Suprapubic skin (tissue), 3 donors: ENCODE measurements at regions not wholly inside any gene's neighbourhood (a gene's known extent, or its start where the extent isn't known, plus 50 kb on each side); places are given as distances from the start of the nearest gene placed in this dataset.

Experiments
- EP300 ChIP-seq: sonication (generic); formaldehyde crosslinking; IDR thresholded peaks from one replicate; pipeline ENCODE4 v1.6.1; 2017; ENCODE audit warnings: antibody characterized with exemption
- POLR2A ChIP-seq, 2 donors: fragments of 450-650 bp; IDR thresholded peaks; one replicate each; pipeline ENCODE4 v1.6.1; 2017; ENCODE audit warnings: antibody characterized with exemption in 2 of 2, mild to moderate bottlenecking in 2 of 2, moderate library complexity in 2 of 2
- TF ChIP-seq, protein P1 (sequence below), 2 donors: fragments of 200-600 bp in 1 of 2; fragments of 450-650 bp in 1 of 2; sonication (generic) in 1 of 2; IDR thresholded peaks; one replicate each; pipeline ENCODE4 v1.5.1; 2016 to 2019; ENCODE audit warnings: antibody characterized with exemption in 2 of 2, mild to moderate bottlenecking in 1 of 2, moderate library complexity in 1 of 2

DNA sequence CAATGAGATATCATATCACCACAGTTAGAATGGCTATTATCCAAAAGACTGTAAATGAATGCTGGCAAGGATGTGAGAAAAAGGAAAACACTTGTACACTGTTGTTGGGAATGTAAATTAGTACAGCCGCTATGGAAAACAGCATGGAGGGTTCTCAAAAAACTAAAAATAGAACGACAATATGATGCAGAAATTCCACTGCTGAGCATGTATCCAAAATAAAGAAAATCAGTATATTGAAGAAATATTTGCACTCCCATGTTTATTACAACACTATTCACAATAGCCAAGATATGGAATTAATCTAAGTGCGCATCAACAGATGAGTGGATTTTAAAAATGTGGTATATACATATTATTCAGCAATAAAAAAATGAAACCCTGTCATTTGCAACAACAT lies 898.9 kb upstream of the MAN1A1 start:
- TF ChIP-seq, protein P1, sequence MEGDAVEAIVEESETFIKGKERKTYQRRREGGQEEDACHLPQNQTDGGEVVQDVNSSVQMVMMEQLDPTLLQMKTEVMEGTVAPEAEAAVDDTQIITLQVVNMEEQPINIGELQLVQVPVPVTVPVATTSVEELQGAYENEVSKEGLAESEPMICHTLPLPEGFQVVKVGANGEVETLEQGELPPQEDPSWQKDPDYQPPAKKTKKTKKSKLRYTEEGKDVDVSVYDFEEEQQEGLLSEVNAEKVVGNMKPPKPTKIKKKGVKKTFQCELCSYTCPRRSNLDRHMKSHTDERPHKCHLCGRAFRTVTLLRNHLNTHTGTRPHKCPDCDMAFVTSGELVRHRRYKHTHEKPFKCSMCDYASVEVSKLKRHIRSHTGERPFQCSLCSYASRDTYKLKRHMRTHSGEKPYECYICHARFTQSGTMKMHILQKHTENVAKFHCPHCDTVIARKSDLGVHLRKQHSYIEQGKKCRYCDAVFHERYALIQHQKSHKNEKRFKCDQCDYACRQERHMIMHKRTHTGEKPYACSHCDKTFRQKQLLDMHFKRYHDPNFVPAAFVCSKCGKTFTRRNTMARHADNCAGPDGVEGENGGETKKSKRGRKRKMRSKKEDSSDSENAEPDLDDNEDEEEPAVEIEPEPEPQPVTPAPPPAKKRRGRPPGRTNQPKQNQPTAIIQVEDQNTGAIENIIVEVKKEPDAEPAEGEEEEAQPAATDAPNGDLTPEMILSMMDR (IDR thresholded peaks at IDR 0.05): no peak
- TF ChIP-seq POLR2A (IDR thresholded peaks at IDR 0.05) (no peak), EP300 (no peak)
